GM12878 (cell line): ENCODE measurements at regions not wholly inside any gene's neighbourhood (a gene's known extent, or its start where the extent isn't known, plus 50 kb on each side); places are given as distances from the start of the nearest gene placed in this dataset.

Experiments
- ATAC-seq: fragments of 200-7000 bp; cut with Tn5 transposase; 3 replicates; pipeline ENCODE4 v1.9.1; 2020; ENCODE audit warnings: mild to moderate bottlenecking, moderate library complexity
- BruUV-seq: library from RNA; stranded (reverse); fragments of 400-500 nt; replicated peaks from 2 replicates; lab custom pipeline; 2021; lab: Mats Ljungman, UMichigan
- CTCF ChIA-PET: fragments of 300-600 bp; sonication (Branson Sonifier 250); formaldehyde crosslinking; extraction: SDS; loops from one replicate; lab custom pipeline; 2021; ENCODE audit warnings: inconsistent platforms; lab: Yijun Ruan, JAX
- POLR2A ChIA-PET: fragments of 350-600 bp; formaldehyde crosslinking; extraction: SDS; loops from one replicate; lab custom pipeline; 2021; ENCODE audit warnings: inconsistent platforms; lab: Charles Lee
- RAD21 ChIA-PET: fragments of 300-600 bp; sonication (Branson Sonifier 250); formaldehyde crosslinking; loops from one replicate; lab custom pipeline; 2023; ENCODE audit warnings: antibody characterized with exemption; ENCODE audit not compliant: unreplicated experiment; lab: Charles Lee
- SMC1A ChIA-PET: fragments of 300-600 bp; sonication (Branson Sonifier 250); formaldehyde crosslinking; loops from one replicate; lab custom pipeline; 2023; ENCODE audit not compliant: unreplicated experiment, uncharacterized antibody; lab: Charles Lee
- DNase-seq: peaks from one replicate; pipeline ENCODE4 v3.0.0-alpha.2; 2011; ENCODE audit warnings: low read depth, low spot score
- FAIRE-seq: peaks from 3 replicates; lab custom pipeline; 2011; peaks lifted over from hg19 to GRCh38; lab: Jason Lieb, UNC
- H2AFZ ChIP-seq: 2 replicates; pipeline ENCODE4 v1.6.0; 2011; ENCODE audit warnings: low read depth, low read length, control low read depth; ENCODE audit not compliant: control insufficient read depth
- H3K27ac ChIP-seq: 2 replicates; pipeline ENCODE4 v1.5.1; 2011; ENCODE audit warnings: control low read depth; ENCODE audit not compliant: control insufficient read depth, insufficient read depth
- H3K27me3 ChIP-seq, 2 experiments: replicated peaks in 1 of 2; 2 replicates each; pipeline versions ENCODE4 v1.6.0 to v1.6.1; 2011; ENCODE audit warnings: low read length in 1 of 2; ENCODE audit not compliant: control insufficient read depth in 2 of 2, insufficient read depth in 2 of 2
- H3K36me3 ChIP-seq, 2 experiments: 2 replicates each; pipeline ENCODE4 v1.5.1; 2011; ENCODE audit warnings: low read length in 1 of 2; ENCODE audit not compliant: control insufficient read depth in 2 of 2, insufficient read depth in 2 of 2
- H3K4me1 ChIP-seq: 2 replicates; pipeline ENCODE4 v1.6.1; 2011; ENCODE audit warnings: mild to moderate bottlenecking, low read length, moderate library complexity, mixed read lengths; ENCODE audit not compliant: control insufficient read depth, insufficient read depth
- H3K4me2 ChIP-seq: 2 replicates; pipeline ENCODE4 v1.6.0; 2011; ENCODE audit warnings: control low read depth; ENCODE audit not compliant: control insufficient read depth, insufficient read depth
- H3K4me3 ChIP-seq: fragments of 200-600 bp; sonication (generic); 2 replicates; pipeline ENCODE4 v1.5.1; 2016
- H3K79me2 ChIP-seq: 2 replicates; pipeline ENCODE4 v1.6.0; 2011; ENCODE audit warnings: low read length; ENCODE audit not compliant: control insufficient read depth, insufficient read depth
- H3K9ac ChIP-seq: 2 replicates; pipeline ENCODE4 v1.8.0; 2011; ENCODE audit warnings: low read length, control low read depth, mixed read lengths; ENCODE audit not compliant: control insufficient read depth, insufficient read depth
- H3K9me3 ChIP-seq: replicated peaks from 3 replicates; pipeline ENCODE4 v1.5.1; 2011; ENCODE audit warnings: mild to moderate bottlenecking, low read length; ENCODE audit not compliant: control insufficient read depth, insufficient read depth
- H4K20me1 ChIP-seq: 2 replicates; pipeline ENCODE4 v1.6.0; 2011; ENCODE audit not compliant: control insufficient read depth, insufficient read depth
- BACH1 ChIP-seq: fragments of 450-650 bp; IDR thresholded peaks from 2 replicates; pipeline ENCODE4 v1.6.1; 2017; ENCODE audit warnings: mild to moderate bottlenecking, borderline replicate concordance
- BCLAF1 ChIP-seq: fragments of 450-650 bp; IDR thresholded peaks from 2 replicates; pipeline ENCODE4 v1.6.1; 2017; ENCODE audit warnings: antibody characterized with exemption, mild to moderate bottlenecking, moderate library complexity
- CHD4 ChIP-seq: fragments of 200-600 bp; sonication (generic); IDR thresholded peaks from 2 replicates; pipeline ENCODE4 v1.6.1; 2016; ENCODE audit warnings: mild to moderate bottlenecking
- CREM ChIP-seq: IDR thresholded peaks from 2 replicates; pipeline ENCODE4 v1.6.1; 2014; ENCODE audit warnings: antibody characterized with exemption, low read depth
- ESRRA ChIP-seq: IDR thresholded peaks from 2 replicates; pipeline ENCODE4 v1.6.1; 2012; ENCODE audit warnings: mild to moderate bottlenecking, low read length, improper control_type of control experiment
- ETV6 ChIP-seq, 2 experiments: fragments of 450-650 bp in 1 of 2; IDR thresholded peaks in 1 of 2; conservative IDR thresholded peaks in 1 of 2; 2 replicates each; pipeline ENCODE4 v1.6.1; 2014; ENCODE audit warnings: antibody characterized with exemption in 1 of 2, borderline replicate concordance in 1 of 2, low read depth in 1 of 2, mild to moderate bottlenecking in 1 of 2, moderate library complexity in 1 of 2
- HDAC2 ChIP-seq: fragments of 200-600 bp; sonication (generic); IDR thresholded peaks from 2 replicates; pipeline ENCODE4 v1.6.1; 2017
- IKZF2 ChIP-seq, 2 experiments: fragments of 450-650 bp; IDR thresholded peaks; 2 replicates each; pipeline ENCODE4 v1.6.1; 2017; ENCODE audit warnings: mild to moderate bottlenecking in 2 of 2, moderate library complexity in 2 of 2
- MEF2A ChIP-seq: IDR thresholded peaks from 2 replicates; pipeline ENCODE4 v1.6.1; 2011; ENCODE audit warnings: low read depth, mild to moderate bottlenecking, low read length, moderate library complexity; ENCODE audit not compliant: insufficient read depth
- NFIC ChIP-seq: IDR thresholded peaks from 2 replicates; pipeline ENCODE4 v1.6.1; 2012; ENCODE audit warnings: low read depth, mild to moderate bottlenecking, inconsistent platforms, low read length, moderate library complexity
- NR2F1 ChIP-seq: fragments of 450-650 bp; conservative IDR thresholded peaks from 2 replicates; pipeline ENCODE4 v1.6.1; 2017; ENCODE audit warnings: mild to moderate bottlenecking
- RELA ChIP-seq: fragments of 450-650 bp; IDR thresholded peaks from 2 replicates; pipeline ENCODE4 v1.8.0; 2014; ENCODE audit warnings: borderline replicate concordance; ENCODE audit not compliant: partially characterized antibody
- SMAD5 ChIP-seq: IDR thresholded peaks from 2 replicates; pipeline ENCODE4 v1.6.1; 2016; ENCODE audit warnings: antibody characterized with exemption, low read depth
- TAF1 ChIP-seq: IDR thresholded peaks from 2 replicates; pipeline ENCODE4 v1.6.1; 2011; ENCODE audit warnings: mild to moderate bottlenecking, low read depth, low read length, borderline replicate concordance
- TCF12 ChIP-seq: IDR thresholded peaks from 2 replicates; pipeline ENCODE4 v1.6.1; 2011; ENCODE audit warnings: low read depth, mild to moderate bottlenecking, low read length
- WGBS: methylation state at CpG from one replicate; pipeline ENCODE4 v1.1.6; 2016; ENCODE audit warnings: low lambda C conversion rate; ENCODE audit not compliant: insufficient replicate concordance, insufficient coverage; ENCODE audit errors: missing lambda C conversion rate; 5-methylcytosine and 5-hydroxymethylcytosine counted together
- in situ Hi-C: fragments of 300-500 bp; cut with MboI; formaldehyde crosslinking; loops from 9 replicates; pipeline ENCODE4 v1.14.3; 2018; ENCODE audit warnings: mixed read lengths
- intact Hi-C: fragments of 100-400 bp; cut with micrococcal nuclease; formaldehyde crosslinking; loops from one replicate; pipeline ENCODE4 v1.14.2; 2022; ENCODE audit not compliant: unreplicated experiment
- TF ChIP-seq, protein P1 (sequence below): fragments of 450-650 bp; IDR thresholded peaks from 2 replicates; pipeline ENCODE4 v1.6.1; 2018; ENCODE audit warnings: mild to moderate bottlenecking, low read depth, moderate library complexity; ENCODE audit not compliant: partially characterized antibody
- TF ChIP-seq, protein P2 (sequence below): fragments of 450-650 bp; IDR thresholded peaks from 2 replicates; pipeline ENCODE4 v1.6.1; 2017; ENCODE audit warnings: borderline replicate concordance

DNA sequence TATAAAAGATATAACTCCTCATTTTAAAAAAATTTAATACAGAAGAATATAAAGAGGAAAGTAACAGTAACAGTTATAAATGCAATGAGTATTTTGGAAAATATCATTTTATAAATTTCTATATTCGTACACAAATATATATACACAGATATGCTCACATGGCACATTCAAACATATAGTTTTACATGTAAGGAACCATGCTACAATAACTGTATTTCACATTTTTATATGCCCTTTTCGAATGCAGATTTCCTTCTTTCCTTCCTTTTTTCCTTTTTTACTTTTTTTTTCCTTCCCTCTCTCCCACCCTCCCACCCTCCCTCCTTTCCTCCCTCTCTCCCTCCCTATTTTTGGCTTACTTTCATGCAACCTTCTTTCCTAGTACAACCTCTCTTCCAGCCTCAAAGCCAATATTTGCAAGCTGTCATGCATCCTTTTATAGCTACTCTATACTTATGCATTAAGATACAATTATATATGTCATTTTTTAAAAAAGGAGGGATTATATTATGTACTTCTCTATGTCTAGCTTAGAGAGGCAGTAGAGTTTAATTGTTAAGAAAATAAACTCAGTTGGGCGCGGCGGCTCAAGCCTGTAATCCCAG lies 830.5 kb downstream of the IGSF11 start:
- 62% methylated on average over 5 of the region's 5 CpGs for WGBS
- SMC1A ChIA-PET: no interaction called here
- no TSS peak for BruUV-seq

More for the DNA sequence above, 830.5 kb downstream of the IGSF11 start:
- Histone ChIP-seq H3K9ac (no peak overlapping the region), H3K4me3 (no peak overlapping the region), H4K20me1 (no peaks in the 10 kb centered on the region), H3K4me1 (no peaks in the 10 kb centered on the region), H3K79me2 (no peaks in the 10 kb centered on the region), H3K4me2 (no peak overlapping the region), H3K36me3 (no peaks in the 10 kb centered on the region), H3K9me3 (no peaks in the 10 kb centered on the region), H3K27ac (no peak overlapping the region), H2AFZ (no peak overlapping the region), H3K27me3 (no peaks in the 10 kb centered on the region)
- TF ChIP-seq BACH1 (no peak), ESRRA (no peak), BCLAF1 (no peak), NR2F1 (no peak), ETV6 (conservative IDR thresholded peaks at IDR 0.05 in 1 of 2, IDR thresholded peaks at IDR 0.05 in 1 of 2; ENCODE audit: borderline replicate concordance in 1 of 2, low read depth in 1 of 2) (no peak), NFIC (no peak), TAF1 (no peak), TCF12 (no peak), HDAC2 (no peak), SMAD5 (no peak), MEF2A (no peak), CREM (no peak), RELA (no peak), IKZF2 (IDR thresholded peaks at IDR 0.05) (no peak), CHD4 (no peak)
- TF ChIP-seq, protein P1, sequence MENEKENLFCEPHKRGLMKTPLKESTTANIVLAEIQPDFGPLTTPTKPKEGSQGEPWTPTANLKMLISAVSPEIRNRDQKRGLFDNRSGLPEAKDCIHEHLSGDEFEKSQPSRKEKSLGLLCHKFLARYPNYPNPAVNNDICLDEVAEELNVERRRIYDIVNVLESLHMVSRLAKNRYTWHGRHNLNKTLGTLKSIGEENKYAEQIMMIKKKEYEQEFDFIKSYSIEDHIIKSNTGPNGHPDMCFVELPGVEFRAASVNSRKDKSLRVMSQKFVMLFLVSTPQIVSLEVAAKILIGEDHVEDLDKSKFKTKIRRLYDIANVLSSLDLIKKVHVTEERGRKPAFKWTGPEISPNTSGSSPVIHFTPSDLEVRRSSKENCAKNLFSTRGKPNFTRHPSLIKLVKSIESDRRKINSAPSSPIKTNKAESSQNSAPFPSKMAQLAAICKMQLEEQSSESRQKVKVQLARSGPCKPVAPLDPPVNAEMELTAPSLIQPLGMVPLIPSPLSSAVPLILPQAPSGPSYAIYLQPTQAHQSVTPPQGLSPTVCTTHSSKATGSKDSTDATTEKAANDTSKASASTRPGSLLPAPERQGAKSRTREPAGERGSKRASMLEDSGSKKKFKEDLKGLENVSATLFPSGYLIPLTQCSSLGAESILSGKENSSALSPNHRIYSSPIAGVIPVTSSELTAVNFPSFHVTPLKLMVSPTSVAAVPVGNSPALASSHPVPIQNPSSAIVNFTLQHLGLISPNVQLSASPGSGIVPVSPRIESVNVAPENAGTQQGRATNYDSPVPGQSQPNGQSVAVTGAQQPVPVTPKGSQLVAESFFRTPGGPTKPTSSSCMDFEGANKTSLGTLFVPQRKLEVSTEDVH: no peak
- TF ChIP-seq, protein P2, sequence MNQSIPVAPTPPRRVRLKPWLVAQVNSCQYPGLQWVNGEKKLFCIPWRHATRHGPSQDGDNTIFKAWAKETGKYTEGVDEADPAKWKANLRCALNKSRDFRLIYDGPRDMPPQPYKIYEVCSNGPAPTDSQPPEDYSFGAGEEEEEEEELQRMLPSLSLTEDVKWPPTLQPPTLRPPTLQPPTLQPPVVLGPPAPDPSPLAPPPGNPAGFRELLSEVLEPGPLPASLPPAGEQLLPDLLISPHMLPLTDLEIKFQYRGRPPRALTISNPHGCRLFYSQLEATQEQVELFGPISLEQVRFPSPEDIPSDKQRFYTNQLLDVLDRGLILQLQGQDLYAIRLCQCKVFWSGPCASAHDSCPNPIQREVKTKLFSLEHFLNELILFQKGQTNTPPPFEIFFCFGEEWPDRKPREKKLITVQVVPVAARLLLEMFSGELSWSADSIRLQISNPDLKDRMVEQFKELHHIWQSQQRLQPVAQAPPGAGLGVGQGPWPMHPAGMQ: no peak
- ChIA-PET RAD21 (no interaction called here), POLR2A (no interaction called here), CTCF (no interaction called here)
- FAIRE-seq (no peak), DNase-seq (no peak), ATAC-seq (no peak)
- in situ Hi-C loops: no loop called here
- intact Hi-C loops: no loop called here
